NCI-H524 treated with DMSO at 0.1 percent for 48 hours (cell line): ENCODE measurements at regions not wholly inside any gene's neighbourhood (a gene's known extent, or its start where the extent isn't known, plus 50 kb on each side); places are given as distances from the start of the nearest gene placed in this dataset.

Experiments
- DNase-seq: peaks from one replicate; lab custom pipeline; 2025; lab: John Stamatoyannopoulos, UW

DNA sequence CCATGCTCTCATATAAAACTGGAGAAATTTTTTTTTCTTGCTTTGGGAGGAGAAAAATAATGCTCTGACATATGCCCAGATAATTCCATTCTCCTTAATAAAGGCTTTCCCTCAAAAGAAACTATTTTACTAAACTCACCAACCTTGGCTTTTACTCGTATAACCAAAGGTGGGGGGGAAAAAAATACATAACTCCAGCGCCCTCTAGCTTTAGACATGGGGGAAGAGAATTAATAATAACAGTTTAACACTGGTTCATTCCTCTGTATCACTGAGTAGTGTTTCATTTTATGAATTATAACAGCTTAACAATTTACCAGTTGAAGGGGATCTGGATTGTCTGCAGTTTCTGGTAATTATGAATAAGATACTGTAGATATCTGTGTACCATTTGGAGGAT, 1226.1 kb downstream of the GRIK2 start:
- no peak for DNase-seq

- no peak for DNase-seq
Observed at GRCh38 chr6:102582569-102582968, 1189.1 kb downstream of the GRIK2 start.

GRCh38 chr6:102581378-102582124, 1188.0 kb downstream of the GRIK2 start:
- no peak for DNase-seq

GRCh38 chr6:102571236-102571908, 1177.9 kb downstream of the GRIK2 start:
- DNase-seq = no peak

- DNase-seq = no peak
Observed at GRCh38 chr6:102562713-102563112, 1169.2 kb downstream of the GRIK2 start.

- DNase-seq = no peak
Observed at GRCh38 chr6:102553214-102553613, 1159.7 kb downstream of the GRIK2 start.

DNA sequence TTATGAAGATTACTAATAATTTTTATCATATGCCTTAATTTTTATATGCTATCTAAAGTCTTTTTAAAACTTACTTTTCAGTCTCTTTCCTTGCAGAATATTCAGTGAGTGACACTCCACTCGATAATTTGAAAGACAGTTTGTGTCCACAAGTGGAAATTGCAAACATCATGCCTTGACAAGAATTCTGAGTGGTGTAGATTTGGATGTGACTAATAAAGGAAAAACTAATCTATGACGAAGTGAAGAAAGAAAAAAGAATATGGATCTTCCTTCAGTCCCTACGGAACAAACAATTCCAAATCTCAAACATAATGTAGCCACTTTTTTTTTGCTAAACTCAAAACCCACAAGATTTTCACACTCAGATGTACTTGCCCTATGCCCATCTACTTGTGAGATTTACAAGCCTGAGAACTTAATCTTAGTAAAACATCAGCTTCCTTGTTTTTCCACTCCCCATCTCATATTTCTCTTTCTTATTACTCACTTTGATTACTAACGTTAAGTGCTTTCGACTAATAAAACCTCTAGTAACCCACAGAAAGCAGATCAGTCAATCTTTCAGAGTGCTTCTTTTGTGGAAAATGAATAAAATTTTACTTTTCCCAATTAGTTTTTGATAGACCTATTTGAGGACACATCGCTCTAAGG, 1155.8 kb downstream of the GRIK2 start:
- no peak for DNase-seq

- DNase-seq = peak; percentile 89
Observed at GRCh38 chr6:102525336-102525735, 1131.8 kb downstream of the GRIK2 start.

DNA sequence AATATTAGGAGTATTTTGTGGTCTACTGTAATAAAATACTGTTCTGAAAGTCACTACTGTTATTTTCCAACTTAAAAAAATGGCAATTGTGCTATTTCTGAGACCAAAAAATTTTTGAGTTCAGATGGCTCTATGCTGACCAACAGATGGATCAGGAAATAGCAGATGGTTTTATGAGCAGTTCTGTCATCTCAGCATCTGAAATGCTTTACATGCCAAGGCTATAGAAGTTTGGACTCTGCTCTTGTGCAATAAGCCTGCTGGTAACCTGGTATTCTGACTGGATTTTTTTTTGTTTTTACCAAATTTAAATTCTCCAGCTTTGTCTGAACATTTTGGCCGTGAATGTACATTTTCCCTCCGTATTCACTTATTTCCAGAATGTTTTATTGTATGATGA, 1127.5 kb downstream of the GRIK2 start:
- no peak for DNase-seq

DNA sequence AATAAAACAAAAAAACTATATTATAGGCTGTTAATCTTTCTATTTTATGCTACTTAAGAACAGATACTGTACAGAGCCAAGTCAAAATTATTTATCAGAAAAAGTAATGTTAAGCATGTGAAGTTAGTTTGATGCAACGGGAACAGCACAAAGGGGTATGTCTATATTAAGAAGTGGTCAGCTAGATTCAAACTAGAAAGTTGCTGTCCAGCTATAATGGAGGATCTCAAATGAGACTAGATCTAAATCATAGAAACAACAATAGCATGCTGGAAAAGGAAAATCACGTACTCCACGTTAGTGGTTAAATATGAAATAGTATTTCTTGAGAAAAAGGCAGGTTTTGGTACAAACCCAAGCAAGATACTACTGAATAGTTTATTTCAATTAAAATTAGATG, 1124.0 kb downstream of the GRIK2 start:
- no peak for DNase-seq

GRCh38 chr6:102501615-102502014, 1108.1 kb downstream of the GRIK2 start:
- DNase-seq = no peak

- no peak for DNase-seq
Observed at GRCh38 chr6:102494808-102495207, 1101.3 kb downstream of the GRIK2 start.

GRCh38 chr6:102493485-102493884, 1100.0 kb downstream of the GRIK2 start:
- DNase-seq = no peak

- DNase-seq = no peak
Observed at GRCh38 chr6:102488729-102489128, 1095.2 kb downstream of the GRIK2 start.

- no peak for DNase-seq
Observed at GRCh38 chr6:102485480-102485879, 1092.0 kb downstream of the GRIK2 start.

GRCh38 chr6:102474041-102474807, 1080.7 kb downstream of the GRIK2 start:
- DNase-seq = no peak

- no peak for DNase-seq
Observed at GRCh38 chr6:102458990-102459389, 1065.5 kb downstream of the GRIK2 start.

DNA sequence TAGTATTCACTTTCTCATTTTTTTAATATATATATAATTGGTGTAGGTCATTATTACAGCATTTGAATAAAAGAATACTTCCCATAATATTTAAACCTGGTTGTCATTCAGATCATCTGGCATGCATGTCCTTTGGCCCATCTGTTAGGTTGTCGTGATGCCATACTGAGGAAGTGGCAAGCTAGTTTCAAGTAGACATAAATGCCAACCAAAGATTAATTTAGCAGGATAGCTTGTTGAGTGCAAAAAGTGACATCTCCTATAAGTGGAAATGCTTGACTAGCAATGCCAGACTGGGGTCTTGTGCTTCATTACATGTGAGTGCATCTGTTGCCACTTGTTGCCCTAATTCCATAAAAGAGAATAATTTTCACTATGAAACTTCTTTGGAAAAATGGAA, 1044.7 kb downstream of the GRIK2 start:
- peak; percentile 93 for DNase-seq

- DNase-seq = no peak
Observed at GRCh38 chr6:102417368-102417998, 1024.0 kb downstream of the GRIK2 start.

GRCh38 chr6:102415891-102416290, 1022.4 kb downstream of the GRIK2 start:
- DNase-seq = no peak

GRCh38 chr6:102411796-102412195, 1018.3 kb downstream of the GRIK2 start:
- DNase-seq = no peak
